ENCODE measurements at regions not wholly inside any gene's neighbourhood (a gene's known extent, or its start where the extent isn't known, plus 50 kb on each side); places are given as distances from the start of the nearest gene placed in this dataset.

DNA sequence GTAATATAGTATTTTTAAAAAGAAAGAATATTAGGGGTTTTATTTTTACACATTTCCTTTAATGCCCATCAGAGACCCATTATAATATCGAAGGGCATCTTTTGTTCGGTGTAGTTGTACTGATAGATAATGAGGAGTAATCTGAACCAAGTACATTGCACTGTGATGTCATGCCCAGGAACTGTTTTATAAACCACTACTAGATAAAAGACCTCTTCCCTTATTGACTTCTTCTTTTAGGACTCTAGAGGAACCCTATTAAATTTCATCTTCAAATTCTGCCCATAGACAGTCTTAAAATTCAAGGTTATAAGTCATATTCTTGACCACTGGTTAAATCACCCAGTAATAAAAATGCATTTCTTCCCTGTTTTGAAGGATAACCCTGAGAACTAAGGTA is 206.5 kb downstream of the NRIP1 start:
- TF ChIP-seq, protein P1, sequence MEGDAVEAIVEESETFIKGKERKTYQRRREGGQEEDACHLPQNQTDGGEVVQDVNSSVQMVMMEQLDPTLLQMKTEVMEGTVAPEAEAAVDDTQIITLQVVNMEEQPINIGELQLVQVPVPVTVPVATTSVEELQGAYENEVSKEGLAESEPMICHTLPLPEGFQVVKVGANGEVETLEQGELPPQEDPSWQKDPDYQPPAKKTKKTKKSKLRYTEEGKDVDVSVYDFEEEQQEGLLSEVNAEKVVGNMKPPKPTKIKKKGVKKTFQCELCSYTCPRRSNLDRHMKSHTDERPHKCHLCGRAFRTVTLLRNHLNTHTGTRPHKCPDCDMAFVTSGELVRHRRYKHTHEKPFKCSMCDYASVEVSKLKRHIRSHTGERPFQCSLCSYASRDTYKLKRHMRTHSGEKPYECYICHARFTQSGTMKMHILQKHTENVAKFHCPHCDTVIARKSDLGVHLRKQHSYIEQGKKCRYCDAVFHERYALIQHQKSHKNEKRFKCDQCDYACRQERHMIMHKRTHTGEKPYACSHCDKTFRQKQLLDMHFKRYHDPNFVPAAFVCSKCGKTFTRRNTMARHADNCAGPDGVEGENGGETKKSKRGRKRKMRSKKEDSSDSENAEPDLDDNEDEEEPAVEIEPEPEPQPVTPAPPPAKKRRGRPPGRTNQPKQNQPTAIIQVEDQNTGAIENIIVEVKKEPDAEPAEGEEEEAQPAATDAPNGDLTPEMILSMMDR (IDR thresholded peaks at IDR 0.05), result no peak
- TF ChIP-seq POLR2A (IDR thresholded peaks at IDR 0.05), result no peak
- intact Hi-C loops (cut with DNase I; ENCODE audit: low total_unique reads), result no loop called here
- Histone ChIP-seq H3K27me3 (no peaks in the 10 kb centered on the region), H3K36me3 (ENCODE audit: low read depth, missing control alignments) (no peaks in the 10 kb centered on the region), H3K27ac (no peak overlapping the region), H3K4me3 (no peak overlapping the region), H3K9me3 (no peaks in the 10 kb centered on the region), H3K4me1 (no peaks in the 10 kb centered on the region)
- WGBS, 2 donors, result 93% methylated on average over 2 of the region's 2 CpGs
- DNase-seq, result no peak

DNA sequence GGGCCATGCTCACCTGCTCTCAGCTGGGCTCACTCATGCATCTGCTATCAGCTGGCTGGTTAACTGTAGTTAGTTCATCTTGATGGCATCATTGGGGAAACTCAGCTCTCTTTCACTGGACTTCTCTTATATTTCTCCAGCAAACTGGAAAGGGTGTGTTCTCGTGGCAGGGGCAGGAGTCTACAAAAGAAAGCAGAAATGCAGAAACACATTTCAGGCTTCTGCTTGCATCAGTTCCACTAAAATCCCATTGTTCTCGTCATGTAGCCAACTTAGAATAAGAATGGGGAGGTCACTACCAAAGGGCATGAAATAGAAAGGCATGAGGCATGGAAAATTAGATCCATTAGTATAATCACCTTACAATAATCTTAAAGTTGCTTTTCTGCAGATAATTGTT is 207.3 kb downstream of the NRIP1 start:
- intact Hi-C loops (cut with DNase I; ENCODE audit: low total_unique reads), result no loop called here
- H3K9me3 ChIP-seq, result no peaks in the 10 kb centered on the region
- WGBS, 2 donors, result 87 to 92% methylated on average over 2 of the region's 2 CpGs

DNA sequence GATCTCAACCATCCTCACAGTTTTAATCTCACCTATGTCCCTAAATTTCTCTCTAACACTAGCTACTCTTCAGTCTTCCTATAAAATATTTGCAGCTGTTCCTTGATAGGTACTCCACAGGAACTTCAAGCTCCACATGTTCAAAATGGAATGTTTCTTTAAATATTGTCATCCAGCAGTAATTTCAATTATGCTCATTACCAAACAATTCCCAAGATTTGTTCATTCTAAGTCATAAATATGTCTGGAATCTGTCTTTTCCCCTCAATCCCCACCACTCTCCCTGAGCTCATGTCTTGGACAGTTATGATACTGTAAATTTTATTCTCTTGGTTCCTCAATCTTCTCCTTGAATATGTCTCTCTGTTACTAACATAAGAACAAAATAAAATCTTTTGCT is 214.4 kb downstream of the NRIP1 start:
- H3K4me1 ChIP-seq, result no peaks in the 10 kb centered on the region
- no peaks in the 10 kb centered on the region for H3K9me3 ChIP-seq
- no peak for DNase-seq
- intact Hi-C loops (cut with DNase I; ENCODE audit: low total_unique reads), result no loop called here
- TF ChIP-seq POLR2A (IDR thresholded peaks at IDR 0.05), result no peak
- TF ChIP-seq, protein P1 (IDR thresholded peaks at IDR 0.05), result no peak
- H3K4me3 ChIP-seq, result no peak overlapping the region
- no peaks in the 10 kb centered on the region for H3K27me3 ChIP-seq
- no peak overlapping the region for H3K27ac ChIP-seq
- H3K36me3 ChIP-seq (ENCODE audit: low read depth, missing control alignments), result no peaks in the 10 kb centered on the region

More for the DNA sequence above, 207.3 kb downstream of the NRIP1 start:
- DNase-seq, result no peak
- Histone ChIP-seq H3K27ac (no peak overlapping the region), H3K4me3 (no peak overlapping the region), H3K27me3 (no peaks in the 10 kb centered on the region), H3K36me3 (ENCODE audit: low read depth, missing control alignments) (no peaks in the 10 kb centered on the region), H3K4me1 (no peaks in the 10 kb centered on the region)
- TF ChIP-seq, protein P1 (IDR thresholded peaks at IDR 0.05), result no peak
- no peak for TF ChIP-seq POLR2A (IDR thresholded peaks at IDR 0.05)

DNA sequence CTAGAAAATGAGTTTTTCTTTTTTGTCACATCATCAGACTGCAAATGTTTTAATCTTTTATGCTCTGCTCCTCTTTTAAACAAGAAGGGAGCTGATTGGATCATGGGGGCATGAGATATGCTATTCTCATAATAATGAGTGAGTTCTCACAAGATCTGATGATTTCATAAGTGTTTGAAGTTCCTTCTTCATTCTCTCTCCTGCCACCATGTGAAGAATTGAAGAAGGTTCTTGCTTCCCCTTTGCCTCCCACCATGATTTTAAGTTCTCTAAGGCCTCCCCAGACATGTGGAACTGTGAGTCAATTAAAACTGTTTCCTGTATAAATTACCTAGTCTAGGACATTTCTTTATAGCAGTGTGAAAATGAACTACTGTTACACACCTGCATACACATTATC is 218.2 kb downstream of the NRIP1 start:
- Histone ChIP-seq H3K9me3 (no peaks in the 10 kb centered on the region), H3K27me3 (no peaks in the 10 kb centered on the region), H3K4me1 (no peaks in the 10 kb centered on the region), H3K36me3 (ENCODE audit: low read depth, missing control alignments) (no peaks in the 10 kb centered on the region), H3K4me3 (no peak overlapping the region), H3K27ac (no peak overlapping the region)
- TF ChIP-seq, protein P1 (IDR thresholded peaks at IDR 0.05), result no peak
- TF ChIP-seq POLR2A (IDR thresholded peaks at IDR 0.05), result no peak
- DNase-seq, result no peak
- intact Hi-C loops (cut with DNase I; ENCODE audit: low total_unique reads), result no loop called here

DNA sequence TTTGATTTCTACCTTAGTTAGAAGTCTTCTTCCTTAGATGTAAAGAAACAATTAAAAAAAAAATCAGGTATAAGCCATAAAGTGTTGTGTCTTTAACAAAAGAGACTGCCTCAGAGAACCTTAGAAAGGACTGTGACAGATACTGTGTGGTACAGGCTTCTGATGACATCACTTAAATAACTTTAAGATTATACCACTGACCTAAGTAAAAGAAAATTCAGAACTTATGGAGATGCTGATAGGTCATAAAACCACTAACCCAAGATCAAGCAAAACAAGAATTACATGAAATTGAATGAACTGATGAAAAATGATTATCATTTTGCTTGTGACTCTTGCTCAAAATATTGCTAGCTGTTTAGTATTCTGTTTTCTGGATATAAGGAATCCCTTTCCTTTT is 220.8 kb downstream of the NRIP1 start:
- Histone ChIP-seq H3K4me3 (no peak overlapping the region), H3K4me1 (no peaks in the 10 kb centered on the region), H3K9me3 (no peaks in the 10 kb centered on the region), H3K27me3 (no peaks in the 10 kb centered on the region), H3K36me3 (ENCODE audit: low read depth, missing control alignments) (no peaks in the 10 kb centered on the region), H3K27ac (no peak overlapping the region)
- DNase-seq, result no peak
- TF ChIP-seq, protein P1 (IDR thresholded peaks at IDR 0.05), result no peak
- no peak for TF ChIP-seq POLR2A (IDR thresholded peaks at IDR 0.05)
- intact Hi-C loops (cut with DNase I; ENCODE audit: low total_unique reads), result no loop called here
